ENCODE measurements at regions not wholly inside any gene's neighbourhood (a gene's known extent, or its start where the extent isn't known, plus 50 kb on each side); places are given as distances from the start of the nearest gene placed in this dataset.

GRCh38 chr20:22214296-22214695 is 370.1 kb downstream of the FOXA2 start:
- no peak for DNase-seq

- DNase-seq: no peak
Observed at GRCh38 chr20:22213271-22213670, 371.1 kb downstream of the FOXA2 start.

GRCh38 chr20:22207280-22207679 is 377.1 kb downstream of the FOXA2 start:
- DNase-seq: no peak

- DNase-seq: no peak
Observed at GRCh38 chr20:22204801-22205200, 379.6 kb downstream of the FOXA2 start.

GRCh38 chr20:22182148-22182547 is 402.2 kb downstream of the FOXA2 start:
- DNase-seq: no peak

- DNase-seq: no peak
Observed at GRCh38 chr20:22180244-22180643, 404.1 kb downstream of the FOXA2 start.

- no peak for DNase-seq
Observed at GRCh38 chr20:22160101-22160652, 424.2 kb downstream of the FOXA2 start.

GRCh38 chr20:22159276-22159675 is 425.1 kb downstream of the FOXA2 start:
- no peak for DNase-seq

- no peak for DNase-seq
Observed at GRCh38 chr20:22127587-22127986, 422.1 kb downstream of the PAX1 start.

- no peak for DNase-seq
Observed at GRCh38 chr20:22106308-22106938, 401.0 kb downstream of the PAX1 start.

- no peak for DNase-seq
Observed at GRCh38 chr20:22101606-22102005, 396.1 kb downstream of the PAX1 start.

GRCh38 chr20:22100686-22101085 is 395.2 kb downstream of the PAX1 start:
- DNase-seq: no peak

GRCh38 chr20:22099348-22099747 is 393.9 kb downstream of the PAX1 start:
- DNase-seq: no peak

- DNase-seq: no peak
Observed at GRCh38 chr20:22098511-22098910, 393.0 kb downstream of the PAX1 start.

- no peak for DNase-seq
Observed at GRCh38 chr20:22093122-22093521, 387.7 kb downstream of the PAX1 start.

GRCh38 chr20:22088882-22089281 is 383.4 kb downstream of the PAX1 start:
- DNase-seq: no peak

GRCh38 chr20:22080985-22081384 is 375.5 kb downstream of the PAX1 start:
- DNase-seq: no peak

- no peak for DNase-seq
Observed at GRCh38 chr20:22074635-22075034, 369.2 kb downstream of the PAX1 start.

- no peak for DNase-seq
Observed at GRCh38 chr20:22071841-22072240, 366.4 kb downstream of the PAX1 start.

GRCh38 chr20:22070610-22071058 is 365.2 kb downstream of the PAX1 start:
- no peak for DNase-seq

GRCh38 chr20:22063753-22064152 is 358.3 kb downstream of the PAX1 start:
- no peak for DNase-seq

- no peak for DNase-seq
Observed at GRCh38 chr20:22062874-22063273, 357.4 kb downstream of the PAX1 start.

GRCh38 chr20:22060610-22061009 is 355.1 kb downstream of the PAX1 start:
- no peak for DNase-seq

GRCh38 chr20:22058746-22059145 is 353.3 kb downstream of the PAX1 start:
- no peak for DNase-seq

- DNase-seq: no peak
Observed at GRCh38 chr20:22055981-22056380, 350.5 kb downstream of the PAX1 start.
